RKO (cell line): ENCODE measurements at regions not wholly inside any gene's neighbourhood (a gene's known extent, or its start where the extent isn't known, plus 50 kb on each side); places are given as distances from the start of the nearest gene placed in this dataset.

Source experiments
- DNase-seq: peaks from one replicate; pipeline ENCODE4 v3.0.0-alpha.2; 2016; ENCODE audit warnings: low spot score

- no peak for DNase-seq
Measured at GRCh38 chr6:132936646-132937045, 122.3 kb downstream of the RPS12 start.

DNA sequence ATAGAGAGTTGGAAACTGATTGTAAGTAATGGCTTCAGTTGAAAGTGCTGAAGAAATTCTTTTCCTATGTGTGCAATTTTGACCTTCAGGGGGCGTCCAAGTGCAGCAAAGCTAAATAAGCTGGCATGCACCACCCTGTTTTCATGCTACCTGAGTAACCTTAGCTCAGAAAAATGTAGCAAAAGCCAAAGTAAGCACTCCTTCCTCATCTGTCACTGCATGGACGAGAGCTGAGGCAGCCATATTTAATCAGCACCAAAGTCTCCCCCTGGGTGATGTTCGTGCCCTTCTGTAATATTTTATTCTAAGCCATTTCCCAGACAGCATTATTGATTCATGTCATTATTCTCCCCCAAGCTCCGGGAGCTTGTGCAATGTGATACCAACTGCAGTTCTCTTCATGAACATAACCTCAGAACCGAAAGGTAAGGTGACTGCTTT is 123.1 kb downstream of the RPS12 start:
- peak; percentile 42 for DNase-seq

GRCh38 chr6:132948889-132949288 is 134.5 kb downstream of the RPS12 start:
- DNase-seq: no peak

DNA sequence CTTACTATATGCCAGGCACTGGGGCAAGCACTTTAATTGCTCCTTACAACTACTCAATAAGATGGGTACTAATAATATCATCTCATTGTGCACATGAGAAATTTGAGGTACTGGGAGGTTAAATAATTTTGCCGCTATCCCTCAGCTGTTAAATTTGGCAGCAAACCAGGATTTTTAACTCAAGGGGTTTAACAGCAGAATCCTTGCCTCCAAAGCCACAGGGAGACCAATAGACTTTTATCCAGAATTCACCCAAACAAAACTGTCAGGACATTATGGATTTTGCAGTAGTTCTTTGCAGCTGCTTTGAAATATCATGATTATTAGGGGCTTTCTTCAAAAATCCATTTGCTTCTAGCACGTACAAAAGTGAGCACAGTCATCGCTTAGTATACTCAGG is 136.2 kb downstream of the RPS12 start:
- no peak for DNase-seq

- peak; percentile 27 for DNase-seq
Measured at GRCh38 chr6:132952031-132952867, 137.9 kb downstream of the RPS12 start.

- DNase-seq: no peak
Measured at GRCh38 chr6:132952986-132953385, 138.6 kb downstream of the RPS12 start.

- DNase-seq: no peak
Measured at GRCh38 chr6:132954222-132954621, 139.9 kb downstream of the RPS12 start.

- DNase-seq: no peak
Measured at GRCh38 chr6:132954936-132955335, 140.6 kb downstream of the RPS12 start.

GRCh38 chr6:132959639-132960326 is 145.4 kb downstream of the RPS12 start:
- DNase-seq: no peak

- no peak for DNase-seq
Measured at GRCh38 chr6:132960720-132961119, 146.4 kb downstream of the RPS12 start.

DNA sequence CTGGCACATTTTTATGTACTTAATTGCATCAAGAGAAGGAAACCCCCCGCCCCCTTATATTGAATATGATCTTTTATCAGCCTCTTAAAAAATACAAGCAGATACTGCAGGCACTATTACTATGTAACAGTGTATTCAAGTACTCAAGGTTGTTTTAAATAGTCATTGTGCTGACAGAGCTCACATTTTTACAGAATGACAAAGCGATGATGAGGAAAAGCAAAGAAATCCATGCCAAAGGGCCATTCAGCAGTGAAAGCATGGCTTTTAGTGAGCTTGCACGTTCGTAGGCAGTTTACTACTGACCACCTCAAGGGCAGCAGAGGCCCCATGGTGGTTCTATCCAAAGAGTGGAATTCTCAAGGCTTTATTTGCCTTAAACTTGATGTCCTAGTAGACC is 146.8 kb downstream of the RPS12 start:
- peak; percentile 39 for DNase-seq

DNA sequence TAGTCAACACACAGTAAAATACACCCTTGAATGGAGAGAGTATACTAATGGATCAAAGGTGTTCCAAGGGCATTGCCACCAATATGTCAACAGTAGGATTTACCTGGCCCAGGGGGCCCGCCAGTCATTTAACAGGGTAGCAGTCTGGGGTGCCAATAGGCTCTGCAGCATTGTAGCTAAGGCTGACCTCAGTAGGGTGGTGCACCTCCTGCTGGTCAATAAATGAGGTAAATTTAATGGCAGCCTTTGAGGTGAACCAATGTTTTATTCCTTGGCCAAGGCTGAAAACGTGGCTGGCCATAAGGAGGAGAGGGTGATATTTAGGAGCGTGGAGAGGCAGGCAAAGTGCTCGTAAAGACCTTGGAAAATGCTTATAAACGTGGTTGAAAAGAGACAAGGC is 147.2 kb downstream of the RPS12 start:
- DNase-seq: no peak

DNA sequence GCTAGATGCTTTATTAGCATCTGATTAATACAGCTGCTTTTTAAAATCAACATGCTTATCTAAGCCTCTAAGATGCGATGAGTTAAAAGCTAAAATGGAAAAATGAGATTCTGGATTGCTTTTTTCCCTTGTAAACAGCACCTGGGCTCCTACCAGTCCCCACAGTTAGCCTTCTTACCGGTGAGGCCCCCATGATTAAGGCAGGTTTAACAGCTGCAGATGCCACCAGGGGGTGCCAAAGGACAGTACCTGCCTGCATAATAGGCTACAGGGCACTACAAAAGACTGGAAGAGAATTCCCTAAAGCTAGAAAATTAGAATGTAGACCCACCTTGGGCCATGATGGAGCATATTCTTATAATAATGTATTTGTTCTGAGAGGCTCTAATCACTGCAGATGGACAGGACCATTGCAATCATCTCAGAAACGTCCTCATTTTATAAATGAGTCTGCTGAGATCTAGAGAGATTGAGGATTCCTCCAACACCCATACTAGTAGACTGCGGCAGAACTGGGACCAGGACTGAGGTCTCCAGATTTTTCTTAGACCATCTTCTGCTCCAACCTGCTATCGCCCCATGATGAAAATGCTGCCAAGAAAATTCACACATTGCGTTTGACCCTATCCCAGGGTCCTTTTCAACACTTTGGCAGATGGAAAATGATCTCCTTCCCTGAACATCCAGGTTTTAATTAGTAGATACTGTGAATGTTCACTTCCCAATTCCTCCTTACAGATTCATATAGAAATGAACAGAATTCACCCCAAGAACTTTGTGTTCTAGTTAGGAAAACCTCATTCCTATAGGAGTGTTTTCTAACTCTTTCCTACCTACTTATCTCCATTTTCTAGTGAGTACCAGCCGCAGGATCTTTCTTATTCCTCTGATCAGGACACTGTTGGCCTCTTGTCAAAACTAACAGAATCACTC is 148.8 kb downstream of the RPS12 start:
- DNase-seq: peak; percentile 61

GRCh38 chr6:132964101-132964867 is 149.9 kb downstream of the RPS12 start:
- no peak for DNase-seq

GRCh38 chr6:132964868-132965382 is 150.6 kb downstream of the RPS12 start:
- no peak for DNase-seq

DNA sequence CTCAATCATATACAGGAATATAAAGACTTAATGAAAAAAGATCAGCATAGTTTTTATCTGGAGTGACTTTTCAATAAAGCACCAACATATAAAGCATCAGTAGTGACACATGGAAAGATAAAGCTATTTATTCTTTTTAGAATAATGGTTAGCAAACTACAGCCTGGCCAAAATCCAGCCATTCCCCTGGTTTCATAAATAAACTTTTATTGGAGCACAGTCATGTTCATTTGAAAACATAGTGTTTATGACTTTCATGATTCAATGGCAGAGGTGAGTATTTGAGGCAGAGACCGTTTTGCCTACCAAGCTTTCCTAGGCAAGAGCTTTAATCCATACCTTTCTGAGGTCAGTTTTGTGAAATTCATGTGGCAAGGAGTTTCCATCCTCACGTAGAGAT is 153.5 kb downstream of the RPS12 start:
- DNase-seq: no peak

DNA sequence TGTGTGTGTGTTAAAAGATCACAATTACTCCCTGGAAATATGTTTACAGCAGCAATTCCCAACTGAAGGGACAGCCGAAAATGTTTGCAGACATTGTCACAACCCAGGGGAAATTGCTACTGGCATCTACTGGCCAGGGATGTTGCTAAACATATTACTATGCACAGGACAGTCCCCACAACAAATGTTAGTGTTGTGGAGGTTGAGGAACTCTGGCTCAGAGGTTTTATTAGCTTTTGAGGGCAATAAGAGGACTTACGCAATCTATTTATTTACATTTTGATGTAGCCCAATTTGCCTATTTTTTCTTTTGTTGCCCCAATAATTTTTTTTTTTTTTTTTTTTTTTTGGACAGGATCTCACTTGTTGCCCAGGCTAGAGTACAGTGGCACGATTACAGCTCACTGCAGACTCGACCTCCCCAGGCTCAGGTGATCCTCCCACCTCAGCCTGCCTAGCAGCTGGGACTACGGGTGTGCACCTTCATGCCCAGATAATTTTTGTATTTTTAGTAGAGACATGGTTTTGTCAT is 154.1 kb downstream of the RPS12 start:
- DNase-seq: no peak

GRCh38 chr6:132969196-132969595 is 154.8 kb downstream of the RPS12 start:
- no peak for DNase-seq

DNA sequence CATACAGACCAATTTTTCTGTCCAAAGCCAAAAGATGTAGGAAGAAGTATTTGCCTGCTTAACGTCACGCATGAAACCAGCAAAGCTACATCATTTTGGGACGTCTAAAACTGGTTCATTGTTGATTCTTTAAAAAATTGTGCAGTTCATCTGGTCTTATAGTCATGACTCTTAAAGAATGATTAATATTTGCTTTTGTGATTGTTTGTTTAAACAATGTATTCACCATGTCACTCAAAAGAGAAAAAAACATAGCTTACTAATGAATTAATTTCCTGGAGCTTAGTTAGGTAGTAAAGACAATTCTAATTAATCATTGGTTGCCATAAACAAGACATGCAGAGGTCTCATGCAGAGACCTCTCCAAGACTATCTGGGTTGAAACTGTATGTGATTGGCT is 157.3 kb downstream of the RPS12 start:
- DNase-seq: no peak

DNA sequence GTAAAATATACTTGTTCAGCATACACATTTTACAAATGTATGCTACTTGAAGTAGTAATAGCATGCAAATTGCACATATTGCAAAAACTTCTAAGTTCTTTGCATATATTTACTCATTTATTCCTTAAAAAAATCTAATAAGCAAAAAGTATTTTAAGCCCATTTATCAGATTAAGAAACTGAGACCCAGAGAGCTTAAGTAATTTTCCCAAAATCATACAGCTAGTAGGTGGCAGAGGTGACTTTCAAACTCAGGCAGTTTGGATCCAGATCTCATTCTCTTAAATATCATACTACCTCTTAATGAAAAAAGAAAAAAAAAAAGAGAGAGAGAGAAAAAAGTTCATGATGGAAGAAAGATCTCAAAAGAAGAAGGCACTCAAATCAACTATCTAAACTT is 157.9 kb downstream of the RPS12 start:
- DNase-seq: no peak

GRCh38 chr6:132972971-132973370 is 158.6 kb downstream of the RPS12 start:
- no peak for DNase-seq
